HepG2 (cell line): ENCODE measurements at regions not wholly inside any gene's neighbourhood (a gene's known extent, or its start where the extent isn't known, plus 50 kb on each side); places are given as distances from the start of the nearest gene placed in this dataset.

Experiments used
- ATAC-seq: fragments of 200-7000 bp; cut with Tn5 transposase; 3 replicates; pipeline ENCODE4 v1.9.1; 2020; ENCODE audit warnings: mild to moderate bottlenecking, moderate library complexity
- BruUV-seq: library from RNA; stranded (reverse); fragments of 400-500 nt; replicated peaks from 2 replicates; lab custom pipeline; 2021; lab: Mats Ljungman, UMichigan
- CTCF ChIA-PET: fragments of 300-600 bp; formaldehyde crosslinking; extraction: SDS; loops from one replicate; lab custom pipeline; 2021; ENCODE audit warnings: low total read pairs, inconsistent platforms, low intra/inter-chr PET ratio; lab: Yijun Ruan, JAX
- POLR2A ChIA-PET: fragments of 350-600 bp; sonication (Branson Sonifier 250); formaldehyde crosslinking; loops from one replicate; lab custom pipeline; 2020; ENCODE audit warnings: antibody characterized with exemption, inconsistent platforms; lab: Yijun Ruan, JAX
- DNase-seq: peaks from one replicate; pipeline ENCODE4 v3.0.0-alpha.2; 2015; ENCODE audit warnings: low spot score
- FAIRE-seq: peaks from 3 replicates; lab custom pipeline; 2011; peaks lifted over from hg19 to GRCh38; lab: Jason Lieb, UNC
- H2AFZ ChIP-seq: one replicate; pipeline ENCODE4 v1.6.1; 2011; ENCODE audit warnings: low read length, inconsistent platforms
- H3K27ac ChIP-seq: fragments of 300-600 bp; 3 replicates; pipeline ENCODE4 v1.8.0; 2011; ENCODE audit warnings: mixed run types, mild to moderate bottlenecking, mixed read lengths, low read length, inconsistent platforms; ENCODE audit not compliant: insufficient read depth; ENCODE audit errors: extremely low read length
- H3K27me3 ChIP-seq, 2 experiments: fragments of 200-600 bp in 1 of 2; 2 replicates in 1 of 2; 3 replicates in 1 of 2; pipeline versions ENCODE4 v1.6.0 to v1.8.0; 2011; ENCODE audit warnings: low read length in 2 of 2, mild to moderate bottlenecking in 2 of 2, moderate library complexity in 2 of 2, inconsistent platforms in 1 of 2; ENCODE audit not compliant: insufficient read depth in 2 of 2, control insufficient read depth in 1 of 2
- H3K36me3 ChIP-seq, 2 experiments: fragments of 200-600 bp in 1 of 2; replicated peaks in 1 of 2; 2 replicates in 1 of 2; 3 replicates in 1 of 2; pipeline versions ENCODE4 v1.5.1 to v1.8.0; 2011; ENCODE audit warnings: low read length in 2 of 2, inconsistent platforms in 1 of 2; ENCODE audit not compliant: insufficient read depth in 2 of 2, control insufficient read depth in 1 of 2
- H3K4me1 ChIP-seq: 2 replicates; pipeline ENCODE4 v1.5.1; 2012; ENCODE audit warnings: low read length, inconsistent platforms; ENCODE audit not compliant: insufficient read depth
- H3K4me2 ChIP-seq: 2 replicates; pipeline ENCODE4 v1.6.0; 2011; ENCODE audit warnings: low read depth, low read length, inconsistent platforms
- H3K4me3 ChIP-seq, 3 experiments: fragments of 200-600 bp in 1 of 3; sonication (generic), shearing (Covaris generic) in 1 of 3; replicated peaks in 1 of 3; 2 replicates each; pipeline ENCODE4 v1.5.1; 2011 to 2016; ENCODE audit warnings: low read length in 3 of 3, inconsistent platforms in 2 of 3, low read depth in 2 of 3, mild to moderate bottlenecking in 2 of 3, control low read depth in 1 of 3, mixed read lengths in 1 of 3; ENCODE audit not compliant: insufficient read depth in 1 of 3
- H3K79me2 ChIP-seq: one replicate; pipeline ENCODE4 v1.6.1; 2011; ENCODE audit warnings: low read length, inconsistent platforms; ENCODE audit not compliant: insufficient read depth
- H3K9ac ChIP-seq: 2 replicates; pipeline ENCODE4 v1.6.0; 2011; ENCODE audit warnings: mild to moderate bottlenecking, low read depth, low read length, inconsistent platforms; ENCODE audit not compliant: insufficient read depth
- H3K9me3 ChIP-seq: 2 replicates; pipeline ENCODE4 v1.5.1; 2012; ENCODE audit warnings: mild to moderate bottlenecking, low read length
- H4K20me1 ChIP-seq: 2 replicates; pipeline ENCODE4 v1.6.0; 2011; ENCODE audit warnings: inconsistent platforms, mild to moderate bottlenecking, low read length, moderate library complexity; ENCODE audit not compliant: insufficient read depth
- EP300 ChIP-seq, 3 experiments: sonication (generic) in 1 of 3; formaldehyde crosslinking in 1 of 3; IDR thresholded peaks; 2 replicates each; pipeline versions ENCODE4 v1.5.1 to v1.6.1; 2011 to 2020; ENCODE audit warnings: low read depth in 2 of 3, low read length in 2 of 3, borderline replicate concordance in 1 of 3, improper control_type of control experiment in 1 of 3, mild to moderate bottlenecking in 1 of 3, missing genetic modification reagents in 1 of 3, moderate library complexity in 1 of 3
- ETS1 ChIP-seq: sonication (generic); formaldehyde crosslinking; IDR thresholded peaks from 2 replicates; pipeline ENCODE4 v1.4.0; 2020; ENCODE audit warnings: missing genetic modification reagents
- GATAD2A ChIP-seq: IDR thresholded peaks from 2 replicates; pipeline ENCODE4 v1.6.1; 2016
- GPN1 ChIP-seq: sonication (generic); formaldehyde crosslinking; IDR thresholded peaks from 2 replicates; pipeline ENCODE4 v1.5.1; 2020; ENCODE audit warnings: missing genetic modification reagents, borderline replicate concordance
- HHEX ChIP-seq: IDR thresholded peaks from 2 replicates; pipeline ENCODE4 v1.6.1; 2016; ENCODE audit warnings: control low read depth
- HNF4G ChIP-seq, 2 experiments: sonication (generic) in 1 of 2; formaldehyde crosslinking in 1 of 2; IDR thresholded peaks; 2 replicates each; pipeline versions ENCODE4 v1.4.0 to v1.6.1; 2011 to 2020; ENCODE audit warnings: borderline replicate concordance in 2 of 2, low read depth in 2 of 2, mild to moderate bottlenecking in 2 of 2, low read length in 1 of 2, missing genetic modification reagents in 1 of 2, moderate library complexity in 1 of 2
- HNRNPH1 ChIP-seq: fragments of 200-400 bp; formaldehyde crosslinking; optimal IDR thresholded peaks from 2 replicates; pipeline ENCODE3; 2017; ENCODE audit warnings: mild to moderate bottlenecking, low read depth, low read length
- ISL2 ChIP-seq: sonication (generic); formaldehyde crosslinking; IDR thresholded peaks from 2 replicates; pipeline ENCODE4 v1.5.0; 2020; ENCODE audit warnings: missing genetic modification reagents
- MATR3 ChIP-seq: sonication (generic); formaldehyde crosslinking; IDR thresholded peaks from 2 replicates; pipeline ENCODE4 v1.4.0; 2020; ENCODE audit warnings: missing genetic modification reagents
- PATZ1 ChIP-seq: sonication (generic); formaldehyde crosslinking; IDR thresholded peaks from 2 replicates; pipeline ENCODE4 v1.4.0; 2020; ENCODE audit warnings: missing genetic modification reagents
- PLSCR1 ChIP-seq: sonication (generic); formaldehyde crosslinking; IDR thresholded peaks from 2 replicates; pipeline ENCODE4 v1.5.0; 2020; ENCODE audit warnings: missing genetic modification reagents, mild to moderate bottlenecking, borderline replicate concordance
- SIN3B ChIP-seq: fragments of 150-350 bp; IDR thresholded peaks from 2 replicates; pipeline ENCODE4 v1.6.1; 2014; ENCODE audit warnings: low read length
- ZKSCAN8 ChIP-seq: IDR thresholded peaks from 2 replicates; pipeline ENCODE4 v1.6.1; 2016; ENCODE audit warnings: borderline replicate concordance, missing genetic modification reagents, missing compliant biosample characterization
- ZNF224 ChIP-seq: sonication (generic); formaldehyde crosslinking; IDR thresholded peaks from 2 replicates; pipeline ENCODE4 v1.5.0; 2020; ENCODE audit warnings: mild to moderate bottlenecking, missing genetic modification reagents
- ZNF326 ChIP-seq: sonication (generic); formaldehyde crosslinking; IDR thresholded peaks from 2 replicates; pipeline ENCODE4 v1.4.0; 2020; ENCODE audit warnings: missing genetic modification reagents, borderline replicate concordance
- ZNF431 ChIP-seq: sonication (generic); formaldehyde crosslinking; IDR thresholded peaks from 2 replicates; pipeline ENCODE4 v1.9.0; 2022; ENCODE audit warnings: missing genetic modification reagents, low read depth, mild to moderate bottlenecking, borderline replicate concordance
- ZSCAN21 ChIP-seq: sonication (generic); formaldehyde crosslinking; IDR thresholded peaks from 2 replicates; pipeline ENCODE4 v1.8.0; 2022; ENCODE audit warnings: mild to moderate bottlenecking, missing genetic modification reagents, moderate library complexity, borderline replicate concordance
- ZZZ3 ChIP-seq: sonication (generic); formaldehyde crosslinking; IDR thresholded peaks from 2 replicates; pipeline ENCODE4 v1.4.0; 2020; ENCODE audit warnings: missing genetic modification reagents, mild to moderate bottlenecking, borderline replicate concordance
- in situ Hi-C: cut with HindIII; loops from 2 replicates; pipeline ENCODE4 v1.10.0; 2017; ENCODE audit warnings: low pct_unique_long_range_greater_than_20kb; ENCODE audit not compliant: extremely low pct_ligation_motif_present
- intact Hi-C: fragments of 100-400 bp; cut with micrococcal nuclease; formaldehyde crosslinking; loops from one replicate; pipeline ENCODE4 v1.10.0; 2022; ENCODE audit not compliant: unreplicated experiment

GRCh38 chr13:33722216-33722915 is 95.6 kb upstream of the RFC3 start (continued):
- TF ChIP-seq ZNF224 (CRISPR knock-in tag) (no peak), HNRNPH1 (no peak), MATR3 (CRISPR knock-in tag) (no peak), GPN1 (CRISPR knock-in tag) (no peak)

GRCh38 chr13:33723365-33723764 is 94.6 kb upstream of the RFC3 start:
- in situ Hi-C loops (loop anchor here (5.0 to 10.0 kb wide), 3 partner anchors 109 to 499 kb away; no protein-coding TSS in a partner anchor), intact Hi-C loops (loop anchor here (1.0 to 5.0 kb wide), 4 partner anchors 83 to 494 kb away; no protein-coding TSS in a partner anchor)
- Histone ChIP-seq H3K4me1 (peaks cover 22% of the 10 kb centered on the region), H3K4me2 (peak overlapping the region; percentile 43; the same call in 1 of the 2 replicates), H3K27ac (peak overlapping the region; percentile 28), H3K36me3 (no peaks in the 10 kb centered on the region), H2AFZ (no peak overlapping the region), H3K9me3 (0 out of 2 replicates have a peak, but pooled peaks cover 6% of the 10 kb centered on the region), H4K20me1 (no peaks in the 10 kb centered on the region), H3K4me3 (no peak overlapping the region; a peak in 1 of 6 replicates), H3K9ac (no peak overlapping the region), H3K79me2 (no peaks in the 10 kb centered on the region), H3K27me3 (no peaks in the 10 kb centered on the region)
- POLR2A ChIA-PET, result interaction anchor here (0.6 to 3.4 kb wide), 3 partner anchors 75 to 180 kb away, joined by 3 to 14 read pairs (median 5); no protein-coding TSS in a partner anchor
- DNase-seq (peak; percentile 32), FAIRE-seq (peak; percentile 66), ATAC-seq (peak; percentile 87)
- no TSS peak for BruUV-seq
- CTCF ChIA-PET, result interaction anchor here (1.0 to 1.9 kb wide), 3 partner anchors 112 to 495 kb away, joined by 3 to 13 read pairs (median 8); no protein-coding TSS in a partner anchor
- TF ChIP-seq PLSCR1 (CRISPR knock-in tag) (no peak), SIN3B (no peak), PATZ1 (CRISPR knock-in tag) (peak; percentile 85), ZNF431 (CRISPR knock-in tag) (no peak), ZNF326 (CRISPR knock-in tag) (no peak), EP300 (IDR thresholded peaks at IDR 0.05; ENCODE audit: low read depth in 2 of 2, low read length in 2 of 2) (peak in 1 of 2 experiments; percentile 29; a peak in 2 of 4 replicates), EP300 (CRISPR knock-in tag; IDR thresholded peaks at IDR 0.05; ENCODE audit: borderline replicate concordance) (no peak), ISL2 (CRISPR knock-in tag) (0 out of 2 replicates have a peak, but pooled peaks have one; percentile 37), HNF4G (IDR thresholded peaks at IDR 0.05; ENCODE audit: borderline replicate concordance, low read depth, low read length) (no peak), HNF4G (CRISPR knock-in tag; IDR thresholded peaks at IDR 0.05; ENCODE audit: borderline replicate concordance, low read depth) (no peak), HHEX (CRISPR knock-in tag) (no peak), ZSCAN21 (CRISPR knock-in tag) (no peak), GATAD2A (CRISPR knock-in tag) (0 out of 2 replicates have a peak, but pooled peaks have one; percentile 25), ETS1 (CRISPR knock-in tag) (no peak), ZKSCAN8 (CRISPR knock-in tag) (0 out of 2 replicates have a peak, but pooled peaks have one; percentile 9), ZZZ3 (no peak)
